ENCODE measurements at regions not wholly inside any gene's neighbourhood (a gene's known extent, or its start where the extent isn't known, plus 50 kb on each side); places are given as distances from the start of the nearest gene placed in this dataset.
"Not testable (repeated sequence)": the region's sequence is repeated elsewhere in the genome, so short reads cannot be mapped to it uniquely, and the experiment has no call there.

GRCh38 chr2:66317268-66317890 lies 117.5 kb upstream of the MEIS1 start:
- DNase-seq (ENCODE audit: low spot score) = no peak

DNA sequence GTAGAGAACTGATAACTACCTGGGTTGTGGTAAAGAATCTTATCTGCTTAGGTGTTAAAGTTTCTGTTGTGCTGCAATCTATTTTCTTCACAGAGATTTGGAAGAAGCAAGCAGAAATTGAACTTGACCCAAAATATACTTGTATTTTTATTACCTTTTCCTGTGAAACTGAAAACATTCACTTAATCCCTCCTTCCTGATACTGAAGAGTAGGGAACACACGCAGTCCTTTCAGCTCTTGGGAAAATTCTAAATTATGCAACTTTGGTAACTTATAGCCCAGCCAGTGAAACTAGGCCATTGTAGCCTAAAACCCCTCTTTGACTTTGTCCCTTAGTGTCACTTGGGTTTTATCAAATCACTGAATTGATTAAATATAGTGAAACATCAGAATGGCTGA lies 128.4 kb upstream of the MEIS1 start:
- no peak for DNase-seq (ENCODE audit: low spot score)

GRCh38 chr2:66305718-66306117 lies 129.2 kb upstream of the MEIS1 start:
- DNase-seq (ENCODE audit: low spot score) = no peak

DNA sequence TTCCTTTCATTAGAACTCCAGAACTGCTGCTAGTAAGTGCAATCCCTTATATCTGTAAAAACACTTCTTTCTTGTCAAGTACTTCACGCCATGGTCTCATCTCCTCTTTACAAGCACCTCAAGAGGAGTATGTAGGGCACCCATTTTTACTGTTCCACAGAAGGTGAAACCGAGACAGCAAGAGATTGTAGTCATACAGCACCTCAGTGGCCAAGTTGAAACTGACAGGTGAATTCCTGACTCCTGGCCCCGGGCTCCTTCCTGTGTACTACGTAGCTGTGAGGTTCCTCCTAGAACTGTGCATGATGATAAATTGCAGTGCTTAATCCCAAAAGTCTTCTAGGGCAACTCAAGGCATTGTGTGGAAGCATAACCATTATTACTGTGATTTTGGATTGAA lies 131.5 kb upstream of the MEIS1 start:
- no peak for DNase-seq (ENCODE audit: low spot score)

GRCh38 chr2:66301767-66302140 lies 133.2 kb upstream of the MEIS1 start:
- no peak for DNase-seq (ENCODE audit: low spot score)

- no peak for DNase-seq (ENCODE audit: low spot score)
Measured at GRCh38 chr2:66301022-66301766, 133.7 kb upstream of the MEIS1 start.

- DNase-seq (ENCODE audit: low spot score) = no peak
Measured at GRCh38 chr2:66283787-66284186, 151.1 kb upstream of the MEIS1 start.

GRCh38 chr2:66281980-66282379 lies 152.9 kb upstream of the MEIS1 start:
- DNase-seq (ENCODE audit: low spot score) = no peak

DNA sequence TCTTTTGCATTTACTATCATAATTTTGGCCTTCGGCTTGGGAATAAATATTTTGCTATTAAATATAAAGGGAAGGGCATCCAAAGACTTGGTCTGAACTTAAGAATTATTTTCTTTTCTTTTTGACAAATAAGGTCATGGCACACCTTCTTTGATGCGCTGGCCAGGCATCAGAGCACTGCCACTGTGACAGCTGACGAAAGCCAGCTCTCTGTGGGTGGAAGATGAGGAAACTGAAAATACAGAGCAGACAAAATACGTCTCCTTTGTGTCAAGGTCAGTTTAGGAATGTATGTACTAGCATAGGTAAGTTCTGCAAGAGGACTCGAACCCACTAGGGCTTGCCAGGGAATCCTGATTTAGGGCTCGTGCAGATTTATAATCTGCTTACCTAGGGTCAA lies 155.9 kb upstream of the MEIS1 start:
- DNase-seq (ENCODE audit: low spot score) = no peak

GRCh38 chr2:66275984-66276383 lies 158.9 kb upstream of the MEIS1 start:
- no peak for DNase-seq (ENCODE audit: low spot score)

DNA sequence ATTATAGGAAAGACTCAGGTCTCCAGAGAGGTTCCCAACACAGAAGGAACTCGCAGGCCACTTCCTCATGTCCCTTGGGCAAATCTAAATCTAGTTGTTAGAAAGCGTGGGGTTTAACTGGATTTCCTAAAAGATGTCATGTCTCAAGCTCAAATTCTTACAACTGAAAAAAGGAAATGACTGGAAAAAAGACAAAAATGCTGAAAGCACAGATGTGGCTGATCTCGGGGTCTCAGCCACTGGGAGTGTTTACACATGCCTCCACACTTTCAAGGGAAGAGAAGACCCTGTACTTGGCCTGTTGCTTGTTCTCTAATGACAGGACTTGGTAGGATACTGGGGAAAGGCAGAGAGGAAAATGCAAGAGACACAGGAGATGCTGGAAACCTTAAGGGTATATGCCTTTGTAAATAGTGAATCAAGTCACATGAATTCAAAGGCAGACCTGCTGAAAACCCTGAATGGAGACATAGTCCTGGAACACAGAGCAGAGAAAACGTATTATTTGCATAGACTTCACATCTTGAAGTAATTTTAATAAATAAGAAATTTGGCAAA lies 160.9 kb upstream of the MEIS1 start:
- no peak for DNase-seq (ENCODE audit: low spot score)

DNA sequence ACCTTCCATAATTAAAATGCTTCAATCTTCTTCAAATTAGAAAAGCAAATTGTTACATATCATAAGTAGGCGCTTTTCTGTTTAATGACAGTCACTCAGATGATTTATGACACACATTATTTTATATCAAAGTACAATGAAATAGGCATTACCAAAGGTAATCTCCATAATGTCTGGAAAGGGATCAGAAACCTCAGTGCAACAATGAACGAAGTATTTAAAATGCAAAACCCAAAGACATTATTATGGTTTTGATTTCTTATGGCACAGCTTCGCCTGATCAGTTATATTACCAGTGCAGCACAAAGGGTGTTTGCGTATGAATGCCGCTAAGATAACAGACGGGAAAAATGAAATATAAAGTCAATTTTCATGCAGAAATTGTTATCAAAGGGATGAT lies 162.2 kb upstream of the MEIS1 start:
- DNase-seq (ENCODE audit: low spot score) = no peak

- DNase-seq (ENCODE audit: low spot score) = no peak
Measured at GRCh38 chr2:66271777-66272176, 163.1 kb upstream of the MEIS1 start.

DNA sequence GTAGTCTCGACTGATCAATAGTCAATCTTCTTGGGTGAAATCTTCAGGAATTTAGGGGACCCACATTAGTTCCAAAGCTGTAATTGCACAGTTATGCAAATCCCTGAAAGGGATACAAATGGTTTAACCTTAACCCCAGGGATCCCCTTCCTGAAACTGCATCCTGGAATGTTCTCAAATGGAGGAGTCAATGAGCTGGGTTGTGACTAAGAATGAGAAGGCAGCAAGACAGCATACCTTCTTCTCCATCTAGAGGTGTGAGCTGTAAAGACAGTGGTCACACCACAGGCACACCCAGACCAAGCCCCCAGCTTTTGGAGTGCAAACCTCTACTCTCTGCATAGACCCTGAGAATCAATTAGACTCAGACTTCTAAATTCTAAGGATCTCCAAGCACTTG lies 164.7 kb upstream of the MEIS1 start:
- no peak for DNase-seq (ENCODE audit: low spot score)

GRCh38 chr2:66269166-66269565 lies 165.8 kb upstream of the MEIS1 start:
- DNase-seq (ENCODE audit: low spot score) = no peak

- no peak for DNase-seq (ENCODE audit: low spot score)
Measured at GRCh38 chr2:66268756-66269155, 166.2 kb upstream of the MEIS1 start.

DNA sequence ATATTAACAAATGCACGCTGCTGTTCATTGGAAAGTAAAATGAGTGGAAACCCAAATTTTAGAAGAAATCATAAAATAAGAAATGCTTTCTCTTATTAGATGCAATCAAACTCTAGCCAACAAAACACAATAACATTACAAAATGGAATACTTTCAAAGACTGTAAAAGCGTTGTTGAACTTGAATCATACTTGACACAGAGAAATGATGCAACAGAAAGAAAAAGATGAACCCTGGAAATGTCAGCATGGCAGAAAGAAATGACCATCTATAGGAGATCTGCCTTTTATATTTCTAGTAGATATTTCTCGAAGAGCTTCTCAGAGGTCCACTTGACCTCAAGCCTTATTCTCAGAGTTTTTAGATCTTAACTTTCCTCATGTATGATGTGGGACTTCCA lies 170.6 kb upstream of the MEIS1 start:
- no peak for DNase-seq (ENCODE audit: low spot score)

GRCh38 chr2:66255867-66256266 lies 179.1 kb upstream of the MEIS1 start:
- DNase-seq (ENCODE audit: low spot score) = no peak

- DNase-seq (ENCODE audit: low spot score) = no peak
Measured at GRCh38 chr2:66255136-66255535, 179.8 kb upstream of the MEIS1 start.

DNA sequence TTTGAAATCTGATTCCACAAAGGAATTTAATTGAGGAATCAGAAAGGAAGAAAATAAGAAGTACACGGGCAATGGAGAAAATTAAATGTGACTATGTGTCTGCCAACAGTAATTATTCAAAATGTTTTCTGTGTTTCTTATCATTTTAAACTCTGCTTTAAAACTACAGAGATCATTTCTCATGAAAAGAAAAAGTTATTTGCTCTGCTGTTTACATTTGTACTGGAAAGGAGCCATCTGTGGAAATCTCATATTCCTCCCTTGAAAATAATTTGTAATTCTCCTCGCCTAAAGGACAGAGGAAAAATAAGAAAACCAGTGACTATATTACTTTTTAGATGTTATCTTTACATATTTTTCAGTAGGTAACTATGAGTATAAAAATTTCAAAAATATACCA lies 181.9 kb upstream of the MEIS1 start:
- no peak for DNase-seq (ENCODE audit: low spot score)

DNA sequence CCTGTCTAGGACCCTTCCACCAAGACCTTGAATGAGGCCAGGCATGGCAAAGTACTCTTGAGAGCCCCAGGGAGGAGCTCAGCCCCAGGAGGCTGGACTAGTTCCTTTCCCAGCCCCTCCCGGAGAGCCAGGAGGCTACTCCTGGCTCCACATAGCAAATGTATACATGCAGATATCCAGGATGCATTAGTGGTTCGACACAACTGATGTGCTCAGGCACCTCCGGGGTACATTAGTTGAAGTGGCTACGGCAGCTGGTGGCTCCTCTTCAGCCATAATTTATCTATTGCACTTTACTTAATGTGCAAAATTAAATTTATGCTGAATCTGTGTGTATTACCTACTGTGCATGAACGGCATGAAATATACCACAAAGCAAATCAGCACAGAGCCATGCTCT lies 182.8 kb upstream of the MEIS1 start:
- DNase-seq (ENCODE audit: low spot score) = no peak

- DNase-seq (ENCODE audit: low spot score) = no peak
Measured at GRCh38 chr2:66251573-66251972, 183.4 kb upstream of the MEIS1 start.

- not testable (repeated sequence) for DNase-seq (ENCODE audit: low spot score)
Measured at GRCh38 chr2:66249089-66249488, 185.8 kb upstream of the MEIS1 start.

DNA sequence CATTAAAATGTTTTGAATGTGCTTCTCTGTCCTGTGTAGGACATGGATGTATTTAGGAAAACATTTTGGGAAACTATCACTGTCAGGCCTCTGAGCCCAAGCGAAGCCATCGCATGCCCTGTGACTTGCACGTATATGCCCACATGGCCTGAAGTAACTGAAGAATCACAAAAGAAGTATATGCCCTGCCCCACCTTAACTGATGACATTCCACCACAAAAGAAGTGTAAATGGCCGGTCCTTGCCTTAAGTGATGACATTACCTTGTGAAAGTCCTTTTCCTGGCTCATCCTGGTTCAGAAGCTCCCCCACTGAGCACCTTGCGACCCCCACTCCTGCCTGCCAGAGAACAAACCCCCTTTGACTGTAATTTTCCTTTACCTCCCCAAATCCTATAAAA lies 191.1 kb upstream of the MEIS1 start:
- not testable (repeated sequence) for DNase-seq (ENCODE audit: low spot score)
